Spleen (tissue), 7 donors: ENCODE measurements at regions not wholly inside any gene's neighbourhood (a gene's known extent, or its start where the extent isn't known, plus 50 kb on each side); places are given as distances from the start of the nearest gene placed in this dataset.

ENCODE experiments used
- CTCF ChIP-seq, 11 experiments: fragments of 200-600 bp in 7 of 11; fragments of 450-650 bp in 4 of 11; sonication (generic) in 4 of 11; IDR thresholded peaks in 8 of 11; conservative IDR thresholded peaks in 3 of 11; 1 replicate in 7 of 11; 2 replicates in 4 of 11; pipeline versions ENCODE4 v1.4.0 to v1.8.0; 2016 to 2021; ENCODE audit warnings: antibody characterized with exemption in 11 of 11, inconsistent platforms in 4 of 11, mild to moderate bottlenecking in 1 of 11
- POLR2A ChIP-seq, 3 donors: fragments of 450-650 bp; IDR thresholded peaks; one replicate each; pipeline ENCODE4 v1.5.1; 2017; ENCODE audit warnings: antibody characterized with exemption in 3 of 3, mild to moderate bottlenecking in 1 of 3
- donor health status: DM: no; HTN: no; CAD: no; lungs with moderate emphysema.
- donor health status: DM: no; HTN: no; CAD: no.
- donor health status: DM: no; HTN: no; CAD: no.

- TF ChIP-seq CTCF (IDR thresholded peaks at IDR 0.05 in 8 of 11, conservative IDR thresholded peaks at IDR 0.05 in 3 of 11) (no peak), POLR2A (IDR thresholded peaks at IDR 0.05) (no peak)
Observed at GRCh38 chr2:188028739-188029138, 262.9 kb upstream of the GULP1 start.
